GM11168 (cell line): ENCODE measurements at regions not wholly inside any gene's neighbourhood (a gene's known extent, or its start where the extent isn't known, plus 50 kb on each side); places are given as distances from the start of the nearest gene placed in this dataset.

Experiments
- in situ Hi-C: fragments of 300-500 bp; cut with MboI; formaldehyde crosslinking; loops from one replicate; pipeline ENCODE4 v1.12.0; 2022; ENCODE audit warnings: low sequenced_read_pairs; ENCODE audit not compliant: unreplicated experiment

DNA sequence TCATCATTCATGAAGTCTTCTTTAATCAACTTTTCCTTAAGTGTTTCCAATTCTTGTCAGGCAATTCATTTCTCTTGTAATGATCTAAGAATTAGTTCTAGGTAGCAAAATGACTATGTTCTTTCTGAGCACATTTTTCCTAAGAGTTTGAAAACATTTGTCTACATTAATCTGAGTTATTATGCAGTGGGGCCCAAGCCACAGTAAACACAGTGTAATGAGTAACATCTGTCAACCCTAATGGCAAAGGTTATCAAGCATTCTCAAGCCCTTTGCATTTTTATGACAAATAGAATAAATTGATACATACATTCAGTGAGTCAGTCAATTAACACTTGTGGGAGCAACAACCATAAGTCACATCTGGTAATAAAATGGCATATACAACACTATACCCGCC lies 106.7 kb upstream of the ZC3H12C start:
- in situ Hi-C loops, result no loop called here

DNA sequence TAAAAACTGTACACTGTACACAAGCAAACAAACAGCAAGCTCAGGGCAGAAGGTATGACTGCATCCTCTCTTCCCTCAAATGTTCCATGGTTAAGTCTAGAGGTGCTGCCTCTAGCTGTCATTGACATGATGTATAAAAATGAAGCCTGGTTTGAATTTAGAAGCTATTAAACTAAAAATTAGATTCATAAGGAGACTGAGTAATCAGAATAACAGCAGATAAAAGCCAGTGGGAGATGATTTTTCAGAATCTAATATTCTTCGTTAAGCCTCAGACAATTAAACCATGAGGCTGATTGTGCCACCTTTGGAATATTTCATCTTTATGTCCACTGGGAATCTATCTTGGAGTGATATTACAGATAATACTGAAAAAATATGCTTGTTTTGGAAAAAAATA lies 101.4 kb upstream of the ZC3H12C start:
- in situ Hi-C loops, result no loop called here

DNA sequence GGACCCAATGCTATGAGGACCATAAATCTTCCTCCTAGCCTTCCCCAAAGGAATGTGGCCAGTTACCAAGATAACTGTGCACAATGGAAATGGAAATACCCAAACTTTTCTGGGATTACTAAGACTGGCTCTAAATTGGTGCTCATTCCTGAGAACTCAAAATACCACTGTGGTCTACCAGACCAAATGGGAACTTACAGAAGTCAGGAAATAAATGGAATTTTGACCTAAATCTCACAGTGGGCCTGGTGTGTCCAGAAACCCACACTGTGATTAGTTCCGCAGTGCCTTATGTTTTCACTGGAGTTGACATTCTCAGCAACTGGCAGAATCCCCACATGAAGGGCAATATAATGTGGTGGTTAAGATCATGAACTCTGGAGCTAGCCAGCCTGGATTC lies 99.4 kb upstream of the ZC3H12C start:
- in situ Hi-C loops, result no loop called here

DNA sequence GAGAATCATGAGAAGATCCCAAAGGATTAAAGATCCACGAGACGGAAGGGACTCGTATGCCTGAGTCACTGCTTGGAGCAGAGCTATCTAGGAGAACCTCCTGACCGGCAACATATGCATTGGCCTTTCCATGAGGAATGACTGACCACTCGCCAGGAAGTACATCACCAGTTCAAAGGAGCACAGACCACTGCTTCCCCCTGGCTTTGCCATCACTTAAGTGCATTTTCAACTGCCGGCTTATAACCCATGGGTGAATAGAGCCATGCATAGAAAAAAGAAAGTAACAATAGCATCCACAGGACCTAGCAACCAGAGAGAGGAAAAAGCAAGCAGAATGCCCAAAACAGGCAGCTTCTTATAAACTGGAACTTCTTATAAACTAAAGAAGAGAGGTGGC lies 98.3 kb upstream of the ZC3H12C start:
- in situ Hi-C loops, result no loop called here

DNA sequence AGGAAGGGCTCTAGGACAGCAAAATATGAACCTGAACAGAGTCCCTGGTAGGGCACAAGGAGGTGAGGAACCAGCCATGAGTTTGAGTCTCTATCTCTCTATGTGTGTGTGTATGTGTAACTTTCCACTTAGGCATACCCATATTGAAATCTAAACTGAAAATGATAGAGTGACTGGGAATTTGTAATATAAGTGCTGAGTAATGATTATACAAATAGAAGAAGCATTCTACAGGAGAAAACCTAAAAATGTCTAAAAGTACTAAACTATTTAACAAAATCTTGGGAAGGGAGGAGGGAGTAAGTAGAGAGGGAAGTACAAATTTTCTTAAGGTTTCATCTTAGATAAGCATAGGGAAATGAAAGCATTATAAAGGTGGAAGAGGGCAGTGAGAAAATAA lies 97.1 kb upstream of the ZC3H12C start:
- in situ Hi-C loops, result no loop called here

DNA sequence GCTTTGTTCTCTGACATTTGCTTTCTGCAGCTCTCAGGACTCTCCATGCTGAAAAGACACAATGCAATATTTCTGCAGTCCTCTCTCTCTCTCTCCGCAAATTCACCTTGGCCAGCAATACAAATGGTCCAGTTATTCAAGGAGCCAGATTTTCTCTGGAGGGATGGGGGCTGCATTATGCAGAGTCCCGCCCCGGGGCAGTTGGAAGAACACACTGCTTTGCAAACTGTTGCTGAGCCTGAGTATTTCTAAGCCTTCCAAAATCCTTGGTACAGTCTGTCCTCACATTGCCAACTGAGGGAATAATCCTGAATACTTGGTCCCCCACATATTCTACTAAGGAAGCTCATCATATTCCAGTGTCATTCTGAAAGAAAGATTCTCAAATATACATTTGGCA lies 94.3 kb upstream of the ZC3H12C start:
- in situ Hi-C loops, result no loop called here

DNA sequence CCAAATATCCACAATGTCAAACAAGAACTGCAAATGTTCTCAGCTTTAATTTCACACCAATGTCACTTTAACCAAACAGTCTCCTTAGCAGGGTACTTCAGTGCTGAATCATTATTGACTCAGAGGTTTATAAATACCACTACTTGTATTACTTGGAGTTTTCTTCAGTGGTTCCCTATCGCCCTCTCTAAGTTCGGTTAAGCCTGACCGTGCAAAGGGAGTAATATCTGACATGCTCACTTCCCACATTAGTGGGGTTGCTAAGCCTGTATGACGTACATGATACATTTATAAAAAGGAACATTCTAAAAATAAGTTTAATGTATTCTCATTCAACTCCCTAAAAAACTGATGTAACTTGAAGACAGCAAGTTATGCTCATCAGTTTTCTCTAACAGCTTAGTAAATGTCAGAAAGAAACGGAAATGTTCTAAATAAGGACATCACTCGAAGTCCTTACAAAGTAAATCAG lies 93.1 kb upstream of the ZC3H12C start:
- in situ Hi-C loops, result no loop called here

DNA sequence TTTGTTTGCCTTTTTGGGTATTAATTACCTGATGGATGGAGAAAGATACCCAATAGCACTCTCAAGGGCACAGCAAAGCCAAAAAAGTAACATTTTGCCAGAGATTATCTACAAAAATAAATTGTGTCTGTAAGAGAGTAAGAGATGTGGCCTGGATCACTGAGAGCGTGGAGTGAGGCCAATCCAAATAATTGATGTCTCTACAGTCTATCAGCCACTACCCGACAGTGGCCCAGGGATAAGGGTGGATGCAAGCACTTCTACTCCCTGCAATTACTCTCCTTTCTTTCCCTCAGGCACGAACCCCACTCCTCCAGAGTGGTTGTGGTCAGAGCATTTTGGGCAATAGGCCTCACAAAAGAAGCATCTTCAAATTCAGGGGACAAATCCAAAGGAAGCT lies 92.3 kb upstream of the ZC3H12C start:
- in situ Hi-C loops, result no loop called here

DNA sequence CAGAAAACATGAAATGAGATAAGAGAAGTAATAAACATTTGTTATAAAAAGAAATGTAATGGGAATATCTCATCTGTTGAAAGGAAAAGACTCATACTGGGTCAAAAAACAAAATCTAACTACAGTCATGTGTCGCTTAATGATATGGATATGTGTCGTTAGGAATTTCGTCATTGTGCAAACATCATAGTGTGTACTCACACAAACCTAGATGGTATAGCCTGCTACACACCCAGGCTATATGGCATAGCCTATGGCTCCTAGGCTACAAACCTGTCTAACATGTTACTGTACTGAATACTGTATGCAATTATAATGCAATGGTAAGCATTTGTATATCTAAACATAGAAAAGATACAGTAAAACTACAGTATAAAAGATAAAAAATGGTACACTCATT lies 89.8 kb upstream of the ZC3H12C start:
- in situ Hi-C loops, result no loop called here

DNA sequence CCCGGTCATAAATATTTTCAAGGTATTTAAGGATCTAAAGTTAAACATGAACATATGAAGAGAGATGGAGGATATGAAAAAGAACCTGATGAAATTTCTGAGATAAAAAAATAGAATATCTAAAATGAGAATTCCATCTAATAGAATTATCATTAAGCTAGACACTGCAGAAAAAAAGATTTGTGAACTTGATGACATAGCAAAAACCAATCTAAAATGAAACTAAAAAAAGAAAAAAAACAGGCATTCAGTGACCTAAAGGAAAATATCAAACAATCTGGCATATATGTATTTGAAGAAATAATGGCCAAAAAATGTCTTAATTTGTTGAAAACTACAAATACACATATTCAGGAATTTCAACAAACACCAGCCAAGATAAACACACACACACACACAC lies 81.6 kb upstream of the ZC3H12C start:
- in situ Hi-C loops, result no loop called here

DNA sequence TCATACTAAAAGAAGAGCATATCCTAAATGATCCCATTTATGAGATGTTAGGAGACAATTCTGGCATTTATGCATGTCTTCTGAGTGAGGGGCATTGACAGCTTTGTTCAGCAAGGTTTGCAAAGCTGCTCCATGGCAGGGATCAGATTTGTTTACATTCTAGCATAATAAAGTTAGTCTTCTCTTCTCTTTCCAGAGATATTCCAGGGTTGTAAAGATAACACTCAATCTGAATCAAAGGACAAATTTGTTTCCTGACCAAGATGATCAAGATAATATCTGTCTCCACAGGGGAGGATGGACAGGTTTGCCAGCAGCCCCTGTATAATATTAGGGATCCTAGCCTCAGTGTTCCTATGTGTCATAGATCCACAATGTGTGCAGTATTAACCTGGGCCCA lies 77.5 kb upstream of the ZC3H12C start:
- in situ Hi-C loops, result no loop called here

DNA sequence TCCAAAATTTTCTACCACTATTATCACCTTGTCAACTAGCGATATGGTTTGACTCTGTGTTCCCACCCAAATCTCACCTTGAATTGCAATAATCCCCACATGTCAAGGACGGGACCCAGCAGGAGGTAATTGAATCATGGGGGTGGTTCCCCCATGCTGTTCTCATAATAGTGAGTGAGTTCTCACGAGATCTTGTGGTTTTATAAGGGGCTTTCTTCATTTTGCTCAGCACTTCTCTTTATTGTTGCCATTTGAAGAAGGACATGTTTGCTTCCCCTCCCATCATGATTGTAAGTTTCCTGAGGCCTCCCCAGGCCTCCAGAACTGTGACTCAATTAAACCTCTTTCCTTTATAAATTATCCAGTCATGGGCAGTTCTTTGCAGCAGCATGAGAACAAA lies 73.5 kb upstream of the ZC3H12C start:
- in situ Hi-C loops, result no loop called here

DNA sequence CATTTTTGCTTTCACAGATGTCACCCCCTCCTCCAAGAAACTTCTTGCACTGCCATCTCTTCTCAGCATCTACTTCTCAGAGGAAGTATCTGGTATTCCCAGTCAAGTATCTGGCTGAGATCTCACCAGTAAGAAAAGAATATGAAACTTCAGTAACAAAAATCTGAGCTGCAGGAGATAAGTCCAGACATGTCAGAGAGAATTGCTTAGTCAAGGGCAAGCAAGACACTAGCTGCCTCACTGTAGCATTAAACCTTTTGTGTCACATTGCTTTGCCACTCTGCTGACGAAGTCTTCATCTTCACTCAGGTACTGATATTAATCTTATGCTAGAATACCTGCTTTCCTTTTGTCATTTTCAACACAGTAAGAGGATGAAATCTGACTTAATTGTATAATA lies 70.6 kb upstream of the ZC3H12C start:
- in situ Hi-C loops, result no loop called here

DNA sequence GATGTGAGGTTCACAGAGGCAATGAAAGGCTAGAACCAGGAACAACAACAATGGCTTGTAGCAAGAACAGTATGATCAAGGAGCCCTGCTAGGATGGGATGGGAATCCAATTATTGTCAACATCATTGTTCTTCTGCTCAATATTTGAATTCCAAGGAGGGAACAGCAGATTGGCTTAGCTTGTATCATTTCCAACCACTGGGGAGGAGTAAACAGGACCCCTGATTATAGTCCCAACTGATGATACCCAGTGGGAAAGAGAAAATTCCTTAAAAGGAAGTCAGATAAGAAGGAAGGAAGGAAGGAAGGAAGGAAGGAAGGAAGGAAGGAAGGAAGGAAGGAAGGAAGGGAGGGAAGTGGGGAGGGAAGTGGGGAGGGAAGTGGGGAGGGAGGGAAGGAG lies 69.5 kb upstream of the ZC3H12C start:
- in situ Hi-C loops, result no loop called here

DNA sequence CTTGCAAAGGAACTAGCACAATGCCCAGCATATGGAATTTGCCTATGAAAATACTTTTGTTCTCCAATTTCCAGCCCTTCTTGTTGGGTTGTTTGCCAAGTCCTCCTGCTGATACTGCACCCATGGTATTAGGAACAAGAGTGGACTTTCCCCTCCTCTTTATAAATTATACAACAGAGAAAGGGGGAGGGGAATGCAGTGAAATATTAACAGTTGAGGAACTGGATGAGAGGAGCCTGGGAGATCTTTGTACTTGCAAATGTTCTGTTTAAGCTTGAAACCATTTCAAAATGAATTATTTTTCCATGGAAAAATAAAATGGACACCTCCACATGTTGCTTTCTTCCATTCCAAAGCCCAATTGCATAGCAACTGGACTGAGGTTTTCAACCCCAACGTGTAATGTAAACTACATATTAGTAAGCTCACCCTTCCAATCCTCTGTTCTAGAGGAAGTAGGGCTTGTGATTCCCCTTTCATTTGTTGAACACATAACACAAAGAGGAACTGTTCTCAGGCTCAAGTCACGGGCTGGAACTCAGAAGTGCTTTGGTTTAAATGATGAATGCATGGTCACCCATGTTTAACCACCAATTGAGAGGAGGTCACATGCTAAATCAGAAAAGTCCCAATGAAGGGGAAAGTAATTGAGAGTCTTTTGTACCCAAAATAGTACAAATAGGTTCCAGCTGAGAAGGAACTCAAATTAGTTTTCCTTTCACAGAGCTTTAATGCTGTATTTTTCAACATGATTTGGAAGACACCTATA lies 66.2 kb upstream of the ZC3H12C start:
- in situ Hi-C loops, result no loop called here

DNA sequence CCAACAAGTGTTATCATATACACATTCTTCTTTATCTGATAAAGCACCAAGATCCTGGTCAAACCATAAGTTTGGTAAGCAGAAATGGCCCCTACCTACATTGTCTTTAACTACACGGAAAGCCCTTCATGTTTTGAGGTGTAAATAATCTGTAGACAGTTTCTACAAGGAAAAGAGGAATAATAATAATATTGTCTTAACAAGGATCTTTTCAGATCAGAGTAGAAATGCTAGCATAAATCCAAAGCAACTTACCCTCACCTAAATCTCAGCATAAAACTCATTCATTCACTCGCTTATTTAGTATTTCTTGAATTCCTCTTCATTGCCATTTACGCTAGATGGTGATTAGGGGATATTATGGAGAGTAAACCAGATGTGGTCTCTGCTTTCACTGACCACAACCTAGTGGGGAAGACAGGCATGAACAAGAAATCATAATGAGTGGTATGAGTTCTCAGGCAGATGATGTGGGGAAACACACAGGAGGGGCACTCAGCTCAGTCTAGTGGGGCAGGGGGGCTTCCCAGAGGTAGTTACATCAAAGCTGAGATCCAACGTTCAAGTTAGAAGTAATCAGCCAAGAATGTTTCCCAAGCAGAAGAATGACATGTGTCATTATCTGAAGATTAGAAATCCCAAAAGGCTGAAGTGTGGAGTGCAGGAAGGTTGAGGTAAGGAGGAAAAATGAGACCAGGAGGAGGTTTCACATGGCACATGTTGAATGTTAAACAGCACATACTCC lies 65.4 kb upstream of the ZC3H12C start:
- in situ Hi-C loops, result no loop called here

DNA sequence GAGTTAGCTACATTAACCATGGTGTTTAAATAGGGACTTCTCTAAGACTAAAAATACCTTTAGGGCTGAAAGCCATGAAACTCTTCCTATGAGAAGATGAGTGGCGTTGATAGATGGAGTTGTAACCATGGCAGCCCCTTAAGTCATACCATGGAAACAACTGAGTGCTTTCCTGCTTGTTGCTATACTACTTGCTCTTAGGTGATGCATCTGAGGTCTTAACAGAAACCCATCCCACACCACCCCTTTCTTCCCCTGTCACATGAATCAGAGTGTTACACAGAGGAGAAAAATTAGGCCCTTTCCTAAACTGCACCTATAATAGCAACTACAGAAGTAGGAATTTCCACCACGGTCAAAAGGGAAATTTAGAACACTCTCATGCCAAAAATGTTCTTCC lies 64.3 kb upstream of the ZC3H12C start:
- in situ Hi-C loops, result no loop called here

DNA sequence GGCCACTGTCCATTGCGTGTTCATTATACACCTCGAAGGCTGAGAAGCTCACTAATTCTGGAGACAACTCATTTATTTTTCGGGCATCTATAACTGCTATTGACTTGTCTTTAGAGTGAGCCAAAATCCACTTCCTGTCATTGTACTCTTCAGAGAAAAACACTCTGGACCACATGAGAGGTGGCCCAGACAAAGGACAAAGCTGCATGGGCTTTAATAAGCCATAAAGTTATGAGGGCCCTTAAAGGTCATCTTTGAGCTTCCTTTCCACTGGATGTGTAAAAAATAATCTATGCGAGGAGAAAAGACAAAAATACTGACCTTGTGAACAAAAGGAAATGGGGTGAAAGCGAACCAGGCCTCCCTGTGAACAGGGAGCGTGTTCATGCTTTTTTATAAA lies 63.5 kb upstream of the ZC3H12C start:
- in situ Hi-C loops, result no loop called here

DNA sequence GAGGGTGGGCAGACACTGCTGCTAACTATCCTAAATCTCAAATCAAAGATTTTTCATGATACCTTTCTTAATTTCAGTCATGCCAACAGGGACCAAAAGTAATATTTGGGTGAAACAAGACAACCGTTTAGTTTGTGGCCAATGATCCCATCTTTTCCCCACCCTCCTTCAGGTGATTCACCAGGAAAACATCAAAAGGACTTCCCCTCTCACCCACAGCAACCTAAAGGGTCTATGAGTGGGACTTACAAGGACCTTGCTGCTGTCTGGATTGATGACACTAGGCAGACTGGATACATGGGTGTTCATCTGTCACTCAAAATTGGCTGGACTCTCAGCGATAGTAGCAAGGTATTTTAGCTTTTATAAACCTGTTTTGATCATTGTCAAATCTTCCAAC lies 62.0 kb upstream of the ZC3H12C start:
- in situ Hi-C loops, result no loop called here

DNA sequence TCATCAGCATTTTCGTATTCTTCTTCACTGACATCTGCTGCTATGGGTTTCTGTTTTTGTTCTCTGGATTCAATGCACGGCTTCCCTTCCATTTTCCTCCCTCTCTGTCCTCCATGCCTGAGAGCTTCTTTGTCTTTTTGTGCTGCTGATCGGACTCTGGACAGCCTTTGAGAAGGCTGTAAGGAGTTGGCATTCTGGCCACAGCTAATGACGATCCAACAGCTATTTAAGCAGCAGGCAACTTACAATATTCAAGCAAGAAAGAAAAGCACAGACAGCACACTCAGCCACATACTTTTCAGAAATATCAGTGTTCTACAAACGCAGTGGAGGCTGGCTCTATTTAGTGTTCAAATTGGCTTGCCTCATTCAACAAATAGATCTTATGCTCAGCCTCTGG lies 60.9 kb upstream of the ZC3H12C start:
- in situ Hi-C loops, result no loop called here

DNA sequence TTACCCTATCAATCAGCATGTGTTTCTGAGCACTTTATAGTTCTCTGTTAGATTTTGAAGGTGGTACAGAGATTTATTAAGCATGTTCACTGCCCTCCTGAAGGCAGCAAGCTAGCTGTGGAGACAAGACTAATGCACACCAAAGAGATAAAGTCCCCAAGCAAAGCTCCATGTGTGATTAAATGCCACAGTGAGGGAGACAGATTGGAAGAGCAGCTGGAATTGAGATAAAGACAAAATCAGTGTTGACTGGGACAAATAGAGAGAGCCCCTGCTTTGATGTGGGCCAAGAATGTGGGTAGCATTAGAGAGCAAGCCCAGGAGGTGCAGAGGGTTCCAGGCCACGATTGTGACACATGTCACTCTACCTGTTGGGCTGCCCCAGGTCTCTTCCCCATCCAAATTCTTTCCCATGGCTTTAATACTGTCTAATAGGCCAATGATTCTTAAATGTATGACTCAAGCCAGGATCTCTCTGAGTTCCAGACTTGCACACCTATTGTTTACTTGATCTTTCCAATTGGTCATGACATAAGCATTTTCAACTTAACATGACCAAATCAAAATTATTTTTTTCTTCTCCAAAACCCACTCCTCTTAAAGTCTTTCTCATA lies 60.1 kb upstream of the ZC3H12C start:
- in situ Hi-C loops, result no loop called here
